ENCODE measurements at regions not wholly inside any gene's neighbourhood (a gene's known extent, or its start where the extent isn't known, plus 50 kb on each side); places are given as distances from the start of the nearest gene placed in this dataset.

DNA sequence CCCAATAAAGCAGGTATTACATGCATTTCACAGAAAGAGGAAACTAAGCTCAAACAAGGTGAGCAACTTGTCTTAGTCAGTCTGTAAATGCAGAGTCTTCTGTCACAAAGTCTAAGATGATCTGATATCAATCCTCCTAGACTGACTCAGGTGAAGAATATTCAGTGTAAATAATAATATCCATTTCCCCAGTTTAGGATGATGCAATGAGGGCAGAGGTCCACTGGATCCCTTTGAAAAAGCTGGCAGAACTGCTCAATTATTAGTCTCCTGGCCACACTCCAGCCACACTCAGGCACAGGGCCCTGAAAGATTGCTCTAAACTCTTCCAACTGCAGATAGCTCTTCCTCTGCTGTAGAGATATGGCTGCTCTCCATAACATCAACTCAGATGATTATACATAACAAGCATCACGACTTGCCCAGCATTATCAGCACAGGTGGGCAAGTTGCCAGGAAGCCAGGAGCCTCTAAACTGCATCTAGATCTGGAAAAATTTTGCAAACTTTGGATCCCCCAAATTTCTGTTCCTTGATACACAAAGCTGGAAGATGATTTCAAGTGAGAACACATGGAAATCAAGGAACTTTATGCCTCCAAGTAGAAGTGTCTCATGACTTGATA lies 129.8 kb upstream of the CPNE4 start:
- Histone ChIP-seq H3K4me3 (no peak overlapping the region), H3K27me3 (no peaks in the 10 kb centered on the region), H3K36me3 (no peaks in the 10 kb centered on the region), H3K27ac (no peak overlapping the region), H3K4me1 (no peaks in the 10 kb centered on the region), H3K9me3 (no peaks in the 10 kb centered on the region)
- intact Hi-C loops (cut with DNase I; ENCODE audit: low total_unique reads) (no loop called here), in situ Hi-C loops (cut with MboI; ENCODE audit: low pct_ligation_motif_present in 1 of 4, low pct_unique_long_range_greater_than_20kb in 1 of 4, low sequenced_read_pairs in 3 of 4) (no loop called here)
- no peak for TF ChIP-seq POLR2A (IDR thresholded peaks at IDR 0.05)
- TF ChIP-seq POLR2AphosphoS5 (IDR thresholded peaks at IDR 0.05), result no peak
- TF ChIP-seq EP300 (IDR thresholded peaks at IDR 0.05; ENCODE audit: low read depth), result no peak
- TF ChIP-seq, protein P1, sequence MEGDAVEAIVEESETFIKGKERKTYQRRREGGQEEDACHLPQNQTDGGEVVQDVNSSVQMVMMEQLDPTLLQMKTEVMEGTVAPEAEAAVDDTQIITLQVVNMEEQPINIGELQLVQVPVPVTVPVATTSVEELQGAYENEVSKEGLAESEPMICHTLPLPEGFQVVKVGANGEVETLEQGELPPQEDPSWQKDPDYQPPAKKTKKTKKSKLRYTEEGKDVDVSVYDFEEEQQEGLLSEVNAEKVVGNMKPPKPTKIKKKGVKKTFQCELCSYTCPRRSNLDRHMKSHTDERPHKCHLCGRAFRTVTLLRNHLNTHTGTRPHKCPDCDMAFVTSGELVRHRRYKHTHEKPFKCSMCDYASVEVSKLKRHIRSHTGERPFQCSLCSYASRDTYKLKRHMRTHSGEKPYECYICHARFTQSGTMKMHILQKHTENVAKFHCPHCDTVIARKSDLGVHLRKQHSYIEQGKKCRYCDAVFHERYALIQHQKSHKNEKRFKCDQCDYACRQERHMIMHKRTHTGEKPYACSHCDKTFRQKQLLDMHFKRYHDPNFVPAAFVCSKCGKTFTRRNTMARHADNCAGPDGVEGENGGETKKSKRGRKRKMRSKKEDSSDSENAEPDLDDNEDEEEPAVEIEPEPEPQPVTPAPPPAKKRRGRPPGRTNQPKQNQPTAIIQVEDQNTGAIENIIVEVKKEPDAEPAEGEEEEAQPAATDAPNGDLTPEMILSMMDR (IDR thresholded peaks at IDR 0.05), result no peak
- no peak for DNase-seq
- 25% methylated on average over 1 of the region's 1 CpG; no CpG with 5 or more reads in 1 of the 2 donors for WGBS, 2 donors (ENCODE audit: low coverage in 1 of 2)

DNA sequence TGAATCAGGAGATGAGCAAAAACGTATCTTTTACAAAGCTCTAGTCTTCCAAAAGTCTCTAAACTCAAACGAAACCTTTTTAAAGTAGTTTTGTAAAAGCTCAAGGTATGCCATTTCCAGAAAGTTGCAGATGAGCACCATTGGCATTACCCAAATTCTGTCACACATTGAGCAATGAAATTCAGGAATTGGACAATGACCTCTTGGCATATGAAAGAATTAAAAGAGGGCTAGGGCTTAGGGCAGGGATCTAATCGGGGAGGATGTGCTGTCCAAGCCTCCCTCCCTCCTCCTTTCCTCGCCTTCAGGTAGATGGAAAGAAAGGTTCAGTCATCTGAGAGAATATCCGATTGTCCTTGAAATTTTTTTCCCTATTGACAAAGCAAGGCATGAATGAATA lies 133.1 kb upstream of the CPNE4 start:
- DNase-seq, result no peak
- Histone ChIP-seq H3K4me3 (no peak overlapping the region), H3K9me3 (no peaks in the 10 kb centered on the region), H3K4me1 (no peaks in the 10 kb centered on the region), H3K36me3 (no peaks in the 10 kb centered on the region), H3K27ac (no peak overlapping the region), H3K27me3 (no peaks in the 10 kb centered on the region)
- TF ChIP-seq, protein P1 (IDR thresholded peaks at IDR 0.05), result no peak
- no peak for TF ChIP-seq POLR2AphosphoS5 (IDR thresholded peaks at IDR 0.05)
- no peak for TF ChIP-seq POLR2A (IDR thresholded peaks at IDR 0.05)
- TF ChIP-seq EP300 (IDR thresholded peaks at IDR 0.05; ENCODE audit: low read depth), result no peak
- in situ Hi-C loops (cut with MboI; ENCODE audit: low pct_ligation_motif_present in 1 of 4, low pct_unique_long_range_greater_than_20kb in 1 of 4, low sequenced_read_pairs in 3 of 4), result no loop called here
- intact Hi-C loops (cut with DNase I; ENCODE audit: low total_unique reads), result no loop called here
- 63 to 69% methylated on average over 2 to 5 of the region's 5 CpGs for WGBS, 2 donors (ENCODE audit: low coverage in 1 of 2)

DNA sequence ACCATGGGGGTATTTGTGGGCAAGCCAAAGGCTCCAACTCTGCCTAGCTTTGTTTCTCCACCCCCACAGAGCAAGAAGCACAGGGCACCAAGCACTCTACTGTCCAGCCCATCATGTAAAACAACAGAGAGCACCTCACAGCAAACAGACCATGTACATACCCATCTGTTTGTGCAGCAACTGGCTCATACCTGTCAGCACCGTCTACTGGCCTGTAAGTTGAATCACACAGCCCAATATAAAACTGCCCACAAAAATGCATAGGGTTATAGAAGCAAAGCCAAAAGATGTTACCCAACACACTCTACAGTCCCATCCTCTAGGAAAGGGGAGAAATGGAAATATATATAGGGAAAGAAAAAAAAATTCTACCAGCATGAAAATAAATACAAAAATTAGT lies 139.7 kb upstream of the CPNE4 start:
- no peaks in the 10 kb centered on the region for H3K9me3 ChIP-seq
- H3K4me1 ChIP-seq, result no peaks in the 10 kb centered on the region
- H3K27ac ChIP-seq, result no peak overlapping the region
- in situ Hi-C loops (cut with MboI; ENCODE audit: low pct_ligation_motif_present in 1 of 4, low pct_unique_long_range_greater_than_20kb in 1 of 4, low sequenced_read_pairs in 3 of 4) (no loop called here), intact Hi-C loops (cut with DNase I; ENCODE audit: low total_unique reads) (no loop called here)
- TF ChIP-seq POLR2A (IDR thresholded peaks at IDR 0.05) (no peak), EP300 (IDR thresholded peaks at IDR 0.05; ENCODE audit: low read depth) (no peak), POLR2AphosphoS5 (IDR thresholded peaks at IDR 0.05) (no peak)
- TF ChIP-seq, protein P1 (IDR thresholded peaks at IDR 0.05), result no peak
- no peaks in the 10 kb centered on the region for H3K27me3 ChIP-seq
- H3K36me3 ChIP-seq, result no peaks in the 10 kb centered on the region
- no peak overlapping the region for H3K4me3 ChIP-seq
- 52 to 63% methylated on average over 1 of the region's 1 CpG for WGBS, 2 donors (ENCODE audit: low coverage in 1 of 2)
- no peak for DNase-seq

DNA sequence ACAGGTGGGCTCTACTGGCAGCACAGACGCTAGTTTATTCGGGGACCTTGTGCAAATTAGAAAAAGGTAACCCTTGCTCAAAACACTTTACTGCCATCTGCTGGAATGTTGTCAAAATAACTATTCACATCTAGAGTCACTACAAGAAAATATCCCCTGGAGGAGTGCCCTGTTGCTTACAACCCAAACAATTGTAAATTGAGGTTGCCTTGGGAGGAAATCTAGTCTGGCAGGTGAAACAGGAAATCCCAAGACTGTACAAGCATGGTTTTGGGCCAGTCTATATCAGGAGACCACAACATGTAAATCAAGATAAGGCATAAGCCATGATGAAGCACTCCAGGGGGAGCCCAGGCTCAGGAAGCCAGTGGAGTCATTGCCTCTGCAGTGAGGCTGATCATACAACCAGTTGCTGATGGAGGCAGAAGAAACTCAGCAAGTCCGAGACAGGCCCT lies 136.8 kb upstream of the ACP3 start:
- DNase-seq, result no peak
- intact Hi-C loops (cut with DNase I; ENCODE audit: low total_unique reads) (no loop called here), in situ Hi-C loops (cut with MboI; ENCODE audit: low pct_ligation_motif_present in 1 of 4, low pct_unique_long_range_greater_than_20kb in 1 of 4, low sequenced_read_pairs in 3 of 4) (no loop called here)
- Histone ChIP-seq H3K9me3 (no peaks in the 10 kb centered on the region), H3K4me1 (peaks cover 0 to 5% (median 0%) of the 10 kb centered on the region in 4 donors), H3K4me3 (no peak overlapping the region), H3K27me3 (no peaks in the 10 kb centered on the region), H3K36me3 (no peaks in the 10 kb centered on the region), H3K27ac (no peak overlapping the region)
- no peak for TF ChIP-seq POLR2A (IDR thresholded peaks at IDR 0.05)
- TF ChIP-seq, protein P1 (IDR thresholded peaks at IDR 0.05), result peak in 3 of 5 experiments; percentile 18 to 28 (median 27)
- WGBS, 2 donors (ENCODE audit: low coverage in 1 of 2), result 5 to 13% methylated on average over 3 of the region's 3 CpGs
